K562 (cell line): ENCODE measurements at regions not wholly inside any gene's neighbourhood (a gene's known extent, or its start where the extent isn't known, plus 50 kb on each side); places are given as distances from the start of the nearest gene placed in this dataset.
"Not testable (repeated sequence)": the region's sequence is repeated elsewhere in the genome, so short reads cannot be mapped to it uniquely, and the experiment has no call there.

ENCODE experiments used
- ATAC-seq: fragments of 200-7000 bp; cut with Tn5 transposase; 3 replicates; pipeline ENCODE4 v1.9.1; 2020; ENCODE audit warnings: moderate library complexity
- BruUV-seq: library from RNA; stranded (reverse); fragments of 400-500 nt; replicated peaks from 2 replicates; lab custom pipeline; 2021; lab: Mats Ljungman, UMichigan
- CTCF ChIA-PET: fragments of 300-600 bp; formaldehyde crosslinking; extraction: SDS; loops from one replicate; lab custom pipeline; 2021; ENCODE audit warnings: low intra/inter-chr PET ratio; lab: Yijun Ruan, JAX
- POLR2A ChIA-PET: fragments of 300-600, 350-650 bp; sonication (Branson Sonifier 250); formaldehyde crosslinking; extraction: SDS; loops from one replicate; lab custom pipeline; 2021; ENCODE audit warnings: antibody characterized with exemption, inconsistent platforms; lab: Yijun Ruan, JAX
- DNase-seq, 4 experiments: peaks; one replicate each; pipeline versions ENCODE4 v3.0.0 to v3.0.0-alpha.2; 2011 to 2018; ENCODE audit warnings: low spot score in 3 of 4, mixed read lengths in 3 of 4; ENCODE audit errors: extremely low read depth in 1 of 4
- FAIRE-seq: peaks from 2 replicates; lab custom pipeline; 2011; peaks lifted over from hg19 to GRCh38; lab: Jason Lieb, UNC
- H2AFZ ChIP-seq: 2 replicates; pipeline ENCODE4 v1.6.0; 2011; ENCODE audit warnings: low read depth, low read length, control low read depth, inconsistent platforms
- H3K27ac ChIP-seq: fragments of 200-600 bp; 3 replicates; pipeline ENCODE4 v1.8.0; 2011; ENCODE audit warnings: low read depth, mild to moderate bottlenecking, control low read depth, inconsistent platforms, low read length, moderate library complexity, mixed read lengths; ENCODE audit errors: extremely low read depth
- H3K27me3 ChIP-seq, 2 experiments: fragments of 300-600 bp in 1 of 2; 2 replicates in 1 of 2; 3 replicates in 1 of 2; pipeline versions ENCODE4 v1.6.0 to v1.8.0; 2011; ENCODE audit warnings: inconsistent platforms in 2 of 2, low read length in 2 of 2, mild to moderate bottlenecking in 1 of 2, mixed read lengths in 1 of 2, moderate library complexity in 1 of 2; ENCODE audit not compliant: control insufficient read depth in 2 of 2, insufficient read depth in 2 of 2
- H3K36me3 ChIP-seq: fragments of 300-600 bp; 3 replicates; pipeline ENCODE4 v1.8.0; 2011; ENCODE audit warnings: mild to moderate bottlenecking, low read length, inconsistent platforms; ENCODE audit not compliant: control insufficient read depth, insufficient read depth
- H3K4me1 ChIP-seq, 2 experiments: fragments of 200-600 bp in 1 of 2; replicated peaks in 1 of 2; 2 replicates in 1 of 2; 3 replicates in 1 of 2; pipeline versions ENCODE4 v1.5.1 to v1.8.0; 2011; ENCODE audit warnings: inconsistent platforms in 2 of 2, low read length in 2 of 2, mild to moderate bottlenecking in 1 of 2, mixed read lengths in 1 of 2, moderate library complexity in 1 of 2; ENCODE audit not compliant: control insufficient read depth in 2 of 2, insufficient read depth in 2 of 2
- H3K4me2 ChIP-seq: 2 replicates; pipeline ENCODE4 v1.6.1; 2011; ENCODE audit warnings: low read length, control low read depth, inconsistent platforms, mixed read lengths; ENCODE audit not compliant: insufficient read depth
- H3K4me3 ChIP-seq: fragments of 200-600 bp; sonication (generic), shearing (Covaris generic); 2 replicates; pipeline ENCODE4 v1.5.1; 2016; ENCODE audit warnings: control low read depth, inconsistent platforms
- H3K79me2 ChIP-seq: fragments of 200-600 bp; 3 replicates; pipeline ENCODE4 v1.8.0; 2011; ENCODE audit warnings: low read length, inconsistent platforms; ENCODE audit not compliant: control insufficient read depth, insufficient read depth
- H3K9ac ChIP-seq, 2 experiments: 2 replicates each; pipeline versions ENCODE4 v1.6.0 to v1.6.1; 2011; ENCODE audit warnings: low read depth in 2 of 2, low read length in 2 of 2, control low read depth in 1 of 2, inconsistent platforms in 1 of 2, mild to moderate bottlenecking in 1 of 2, mixed read lengths in 1 of 2; ENCODE audit not compliant: insufficient read depth in 1 of 2
- H3K9me1 ChIP-seq: one replicate; pipeline ENCODE4 v1.6.0; 2011; ENCODE audit warnings: inconsistent platforms, mild to moderate bottlenecking, low read length, moderate library complexity; ENCODE audit not compliant: control insufficient read depth, insufficient read depth
- H3K9me3 ChIP-seq: replicated peaks from 2 replicates; pipeline ENCODE4 v1.5.1; 2011; ENCODE audit warnings: low read depth, low read length, inconsistent platforms; ENCODE audit not compliant: control insufficient read depth, insufficient read depth
- H4K20me1 ChIP-seq: replicated peaks from 2 replicates; pipeline ENCODE4 v1.6.1; 2011; ENCODE audit warnings: low read length, inconsistent platforms, mixed read lengths; ENCODE audit not compliant: control insufficient read depth, insufficient read depth
- BDP1 ChIP-seq: IDR thresholded peaks from 3 replicates; pipeline ENCODE4 v1.6.1; 2011; ENCODE audit not compliant: insufficient read length, insufficient read depth
- HMG20A ChIP-seq: fragments of 450-650 bp; formaldehyde crosslinking; conservative IDR thresholded peaks from 2 replicates; pipeline ENCODE4 v1.4.0; 2020; ENCODE audit warnings: mild to moderate bottlenecking, mixed read lengths
- TCF3 ChIP-seq: sonication (generic); formaldehyde crosslinking; IDR thresholded peaks from 2 replicates; pipeline ENCODE4 v1.4.0; 2020; ENCODE audit warnings: mild to moderate bottlenecking, missing genetic modification reagents
- WGBS: fragments of 100-300 bp; shearing (Covaris generic); methylation state at CpG from one replicate; pipeline ENCODE4 v1.1.6; 2016; ENCODE audit warnings: low coverage, mixed read lengths; ENCODE audit not compliant: insufficient coverage; ENCODE audit errors: missing lambda C conversion rate; 5-methylcytosine and 5-hydroxymethylcytosine counted together
- in situ Hi-C: fragments of 300-500 bp; cut with MboI; formaldehyde crosslinking; loops from 4 replicates; pipeline ENCODE4 v1.15.0; 2018; ENCODE audit warnings: inconsistent platforms, mixed read lengths
- intact Hi-C: fragments of 100-400 bp; cut with micrococcal nuclease; formaldehyde crosslinking; loops from 2 replicates; pipeline ENCODE4 v1.14.2; 2022

- Histone ChIP-seq H2AFZ (no peak overlapping the region), H3K36me3 (no peaks in the 10 kb centered on the region), H4K20me1 (no peaks in the 10 kb centered on the region), H3K79me2 (no peaks in the 10 kb centered on the region), H3K9me1 (no peaks in the 10 kb centered on the region), H3K4me1 (no peaks in the 10 kb centered on the region), H3K4me2 (no peak overlapping the region), H3K27me3 (no peaks in the 10 kb centered on the region), H3K9me3 (no peaks in the 10 kb centered on the region), H3K4me3 (no peak overlapping the region), H3K27ac (no peak overlapping the region), H3K9ac (no peak overlapping the region)
- intact Hi-C loops, result no loop called here
- in situ Hi-C loops, result no loop called here
- no peak for FAIRE-seq
- no peak for ATAC-seq
- CTCF ChIA-PET, result no interaction called here
- no peak for DNase-seq
- 0% methylated on average over 2 of the region's 2 CpGs for WGBS
- POLR2A ChIA-PET, result no interaction called here
- no TSS peak for BruUV-seq
- TF ChIP-seq TCF3 (no peak), HMG20A (CRISPR knock-in tag) (no peak), BDP1 (no peak)
- TF ChIP-seq, all 486 proteins: peak for 0
Observed at GRCh38 chr4:189232274-189232673, 708.4 kb upstream of the FRG1 start.

- H3K4me2 ChIP-seq, H3K79me2 ChIP-seq, H3K27me3 ChIP-seq, H4K20me1 ChIP-seq, H3K4me3 ChIP-seq, H3K4me1 ChIP-seq, H3K9ac ChIP-seq, H3K9me1 ChIP-seq, in situ Hi-C loops, H3K36me3 ChIP-seq, H3K9me3 ChIP-seq, intact Hi-C loops, FAIRE-seq, BruUV-seq, CTCF ChIA-PET, ATAC-seq, H2AFZ ChIP-seq, DNase-seq, POLR2A ChIA-PET, H3K27ac ChIP-seq: not testable (repeated sequence)
- WGBS, result no CpG with 5 or more reads among the region's 1 CpG
Observed at GRCh38 chr4:189233754-189234153, 706.9 kb upstream of the FRG1 start.

DNA sequence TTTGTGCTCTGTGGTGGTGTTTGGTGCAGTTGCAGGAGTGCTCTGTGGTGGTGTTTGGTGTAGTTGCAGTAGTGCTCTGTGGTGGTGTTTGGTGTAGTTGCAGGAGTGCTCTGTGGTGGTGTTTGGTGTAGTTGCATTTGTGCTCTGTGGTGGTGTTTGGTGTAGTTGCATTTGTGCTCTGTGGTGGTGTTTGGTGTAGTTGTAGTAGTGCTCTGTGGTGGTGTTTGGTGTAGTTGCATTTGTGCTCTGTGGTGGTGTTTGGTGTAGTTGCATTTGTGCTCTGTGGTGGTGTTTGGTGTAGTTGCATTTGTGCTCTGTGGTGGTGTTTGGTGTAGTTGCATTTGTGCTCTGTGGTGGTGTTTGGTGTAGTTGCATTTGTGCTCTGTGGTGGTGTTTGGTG lies 705.7 kb upstream of the FRG1 start:
- FAIRE-seq, ATAC-seq, H3K4me3 ChIP-seq, H2AFZ ChIP-seq, H3K9me3 ChIP-seq, intact Hi-C loops, H3K9me1 ChIP-seq, H3K27ac ChIP-seq, H4K20me1 ChIP-seq, CTCF ChIA-PET, H3K36me3 ChIP-seq, BruUV-seq, H3K4me2 ChIP-seq, POLR2A ChIA-PET, H3K4me1 ChIP-seq, DNase-seq, in situ Hi-C loops, H3K27me3 ChIP-seq, H3K9ac ChIP-seq, H3K79me2 ChIP-seq: not testable (repeated sequence)
